Thymus (tissue), 11 donors: ENCODE measurements at regions not wholly inside any gene's neighbourhood (a gene's known extent, or its start where the extent isn't known, plus 50 kb on each side); places are given as distances from the start of the nearest gene placed in this dataset.

Experiments used
- DNase-seq, 9 donors: peaks; one replicate each; pipeline ENCODE4 v3.0.0-alpha.2; 2013; ENCODE audit warnings: low spot score in 9 of 9, low read depth in 6 of 9, missing footprints in 1 of 9
- H3K27ac ChIP-seq, 2 donors: one replicate each; pipeline ENCODE4 v1.5.1; 2013; ENCODE audit warnings: control low read depth in 1 of 2, low read depth in 1 of 2, low read length in 1 of 2, mild to moderate bottlenecking in 1 of 2, moderate library complexity in 1 of 2
- H3K27me3 ChIP-seq, 2 donors: one replicate each; pipeline ENCODE4 v1.5.1; 2013; ENCODE audit warnings: low read length in 1 of 2; ENCODE audit not compliant: control insufficient read depth in 2 of 2, insufficient read depth in 1 of 2
- H3K36me3 ChIP-seq, 2 donors: one replicate each; pipeline ENCODE4 v1.5.1; 2013; ENCODE audit warnings: low read length in 1 of 2, mild to moderate bottlenecking in 1 of 2, moderate library complexity in 1 of 2; ENCODE audit not compliant: control insufficient read depth in 2 of 2, insufficient read depth in 2 of 2
- H3K4me1 ChIP-seq, 2 donors: one replicate each; pipeline ENCODE4 v1.5.1; 2013; ENCODE audit warnings: low read length in 2 of 2; ENCODE audit not compliant: control insufficient read depth in 2 of 2, insufficient read depth in 2 of 2
- H3K4me3 ChIP-seq, 2 donors: one replicate each; pipeline ENCODE4 v1.5.1; 2013; ENCODE audit warnings: low read length in 2 of 2, control low read depth in 1 of 2, mild to moderate bottlenecking in 1 of 2
- H3K9me3 ChIP-seq, 2 donors: one replicate each; pipeline ENCODE4 v1.5.1; 2013; ENCODE audit warnings: low read length in 1 of 2, mild to moderate bottlenecking in 1 of 2; ENCODE audit not compliant: control insufficient read depth in 2 of 2, insufficient read depth in 1 of 2
- WGBS: extraction: QIAGEN DNeasy Blood & Tissue Kit; methylation state at CpG from one replicate; pipeline ENCODE4 v1.1.7; 2013; 5-methylcytosine and 5-hydroxymethylcytosine counted together
- donor health status: healthy.

- Histone ChIP-seq H3K27me3 (no peaks in the 10 kb centered on the region), H3K4me1 (peaks cover 0 to 2% of the 10 kb centered on the region in 2 donors), H3K9me3 (peaks cover 0 to 5% of the 10 kb centered on the region in 2 donors), H3K27ac (no peak overlapping the region), H3K4me3 (no peak overlapping the region), H3K36me3 (no peaks in the 10 kb centered on the region)
- no peak for DNase-seq
These were observed 68.7 kb upstream of the STK39 start for GRCh38 chr2:168316073-168316440.

GRCh38 chr2:168317282-168317681 is 69.9 kb upstream of the STK39 start:
- H3K36me3 ChIP-seq: no peaks in the 10 kb centered on the region
- DNase-seq: no peak
- 100% methylated on average over 1 of the region's 1 CpG for WGBS

GRCh38 chr2:168320267-168320666 is 72.9 kb upstream of the STK39 start:
- no peaks in the 10 kb centered on the region for H3K27me3 ChIP-seq
- no peaks in the 10 kb centered on the region for H3K36me3 ChIP-seq
- no peaks in the 10 kb centered on the region for H3K9me3 ChIP-seq
- no peak overlapping the region for H3K27ac ChIP-seq
- no peak overlapping the region for H3K4me3 ChIP-seq
- no peak for DNase-seq
- H3K4me1 ChIP-seq: no peaks in the 10 kb centered on the region

More at GRCh38 chr2:168317282-168317681, 69.9 kb upstream of the STK39 start:
- H3K9me3 ChIP-seq: peaks cover 0 to 5% of the 10 kb centered on the region in 2 donors
- no peak overlapping the region for H3K4me3 ChIP-seq
- H3K4me1 ChIP-seq: no peaks in the 10 kb centered on the region
- H3K27ac ChIP-seq: no peak overlapping the region
- no peaks in the 10 kb centered on the region for H3K27me3 ChIP-seq

- no peaks in the 10 kb centered on the region for H3K4me1 ChIP-seq
- H3K27me3 ChIP-seq: no peaks in the 10 kb centered on the region
- no peak for DNase-seq
- 97% methylated on average over 3 of the region's 3 CpGs for WGBS
- no peak overlapping the region for H3K27ac ChIP-seq
- H3K4me3 ChIP-seq: no peak overlapping the region
- H3K9me3 ChIP-seq: no peaks in the 10 kb centered on the region
- no peaks in the 10 kb centered on the region for H3K36me3 ChIP-seq
These were observed 75.1 kb upstream of the STK39 start for GRCh38 chr2:168322325-168323007.

- Histone ChIP-seq H3K9me3 (peaks cover 0 to 4% of the 10 kb centered on the region in 2 donors), H3K27ac (no peak overlapping the region), H3K4me1 (no peaks in the 10 kb centered on the region), H3K36me3 (no peaks in the 10 kb centered on the region), H3K4me3 (no peak overlapping the region), H3K27me3 (no peaks in the 10 kb centered on the region)
- WGBS: 86% methylated on average over 11 of the region's 11 CpGs
- DNase-seq: no peak
These were observed 76.2 kb upstream of the STK39 start for GRCh38 chr2:168323529-168324021.

- 92% methylated on average over 2 of the region's 2 CpGs for WGBS
- H3K4me3 ChIP-seq: no peak overlapping the region
- no peak overlapping the region for H3K27ac ChIP-seq
- H3K9me3 ChIP-seq: peaks cover 0 to 15% of the 10 kb centered on the region in 2 donors
- H3K36me3 ChIP-seq: no peaks in the 10 kb centered on the region
- no peak for DNase-seq
- H3K27me3 ChIP-seq: no peaks in the 10 kb centered on the region
- H3K4me1 ChIP-seq: no peaks in the 10 kb centered on the region
These were observed 79.2 kb upstream of the STK39 start for GRCh38 chr2:168326572-168326971.

- DNase-seq: no peak
- WGBS: 98% methylated on average over 3 of the region's 3 CpGs
- Histone ChIP-seq H3K9me3 (peaks cover 0 to 18% of the 10 kb centered on the region in 2 donors), H3K4me3 (no peak overlapping the region), H3K27me3 (no peaks in the 10 kb centered on the region), H3K36me3 (no peaks in the 10 kb centered on the region), H3K27ac (no peak overlapping the region), H3K4me1 (no peaks in the 10 kb centered on the region)
These were observed 79.9 kb upstream of the STK39 start for GRCh38 chr2:168327328-168327727.

- H3K4me3 ChIP-seq: no peak overlapping the region
- WGBS: 100% methylated on average over 2 of the region's 2 CpGs
- peaks cover 0 to 18% of the 10 kb centered on the region in 2 donors for H3K9me3 ChIP-seq
- H3K27me3 ChIP-seq: no peaks in the 10 kb centered on the region
- H3K36me3 ChIP-seq: no peaks in the 10 kb centered on the region
- DNase-seq: no peak
- H3K27ac ChIP-seq: no peak overlapping the region
- no peaks in the 10 kb centered on the region for H3K4me1 ChIP-seq
These were observed 81.0 kb upstream of the STK39 start for GRCh38 chr2:168328421-168328820.

GRCh38 chr2:168330624-168331423 is 83.4 kb upstream of the STK39 start:
- no peak for DNase-seq
- Histone ChIP-seq H3K4me3 (no peak overlapping the region), H3K4me1 (no peaks in the 10 kb centered on the region), H3K27me3 (no peaks in the 10 kb centered on the region), H3K9me3 (peaks cover 0 to 18% of the 10 kb centered on the region in 2 donors), H3K27ac (no peak overlapping the region), H3K36me3 (no peaks in the 10 kb centered on the region)
